HepG2 (cell line): ENCODE measurements at regions not wholly inside any gene's neighbourhood (a gene's known extent, or its start where the extent isn't known, plus 50 kb on each side); places are given as distances from the start of the nearest gene placed in this dataset.

Source experiments
- ATAC-seq: fragments of 200-7000 bp; cut with Tn5 transposase; 3 replicates; pipeline ENCODE4 v1.9.1; 2020; ENCODE audit warnings: mild to moderate bottlenecking, moderate library complexity
- BruUV-seq: library from RNA; stranded (reverse); fragments of 400-500 nt; replicated peaks from 2 replicates; lab custom pipeline; 2021; lab: Mats Ljungman, UMichigan
- CTCF ChIA-PET: fragments of 300-600 bp; formaldehyde crosslinking; extraction: SDS; loops from one replicate; lab custom pipeline; 2021; ENCODE audit warnings: low total read pairs, inconsistent platforms, low intra/inter-chr PET ratio; lab: Yijun Ruan, JAX
- POLR2A ChIA-PET: fragments of 350-600 bp; sonication (Branson Sonifier 250); formaldehyde crosslinking; loops from one replicate; lab custom pipeline; 2020; ENCODE audit warnings: antibody characterized with exemption, inconsistent platforms; lab: Yijun Ruan, JAX
- DNase-seq: peaks from one replicate; pipeline ENCODE4 v3.0.0-alpha.2; 2015; ENCODE audit warnings: low spot score
- FAIRE-seq: peaks from 3 replicates; lab custom pipeline; 2011; peaks lifted over from hg19 to GRCh38; lab: Jason Lieb, UNC
- H2AFZ ChIP-seq: one replicate; pipeline ENCODE4 v1.6.1; 2011; ENCODE audit warnings: low read length, inconsistent platforms
- H3K27ac ChIP-seq: fragments of 300-600 bp; 3 replicates; pipeline ENCODE4 v1.8.0; 2011; ENCODE audit warnings: mixed run types, mild to moderate bottlenecking, mixed read lengths, low read length, inconsistent platforms; ENCODE audit not compliant: insufficient read depth; ENCODE audit errors: extremely low read length
- H3K27me3 ChIP-seq, 2 experiments: fragments of 200-600 bp in 1 of 2; 2 replicates in 1 of 2; 3 replicates in 1 of 2; pipeline versions ENCODE4 v1.6.0 to v1.8.0; 2011; ENCODE audit warnings: low read length in 2 of 2, mild to moderate bottlenecking in 2 of 2, moderate library complexity in 2 of 2, inconsistent platforms in 1 of 2; ENCODE audit not compliant: insufficient read depth in 2 of 2, control insufficient read depth in 1 of 2
- H3K36me3 ChIP-seq, 2 experiments: fragments of 200-600 bp in 1 of 2; replicated peaks in 1 of 2; 2 replicates in 1 of 2; 3 replicates in 1 of 2; pipeline versions ENCODE4 v1.5.1 to v1.8.0; 2011; ENCODE audit warnings: low read length in 2 of 2, inconsistent platforms in 1 of 2; ENCODE audit not compliant: insufficient read depth in 2 of 2, control insufficient read depth in 1 of 2
- H3K4me1 ChIP-seq: 2 replicates; pipeline ENCODE4 v1.5.1; 2012; ENCODE audit warnings: low read length, inconsistent platforms; ENCODE audit not compliant: insufficient read depth
- H3K4me2 ChIP-seq: 2 replicates; pipeline ENCODE4 v1.6.0; 2011; ENCODE audit warnings: low read depth, low read length, inconsistent platforms
- H3K4me3 ChIP-seq, 3 experiments: fragments of 200-600 bp in 1 of 3; sonication (generic), shearing (Covaris generic) in 1 of 3; replicated peaks in 1 of 3; 2 replicates each; pipeline ENCODE4 v1.5.1; 2011 to 2016; ENCODE audit warnings: low read length in 3 of 3, inconsistent platforms in 2 of 3, low read depth in 2 of 3, mild to moderate bottlenecking in 2 of 3, control low read depth in 1 of 3, mixed read lengths in 1 of 3; ENCODE audit not compliant: insufficient read depth in 1 of 3
- H3K79me2 ChIP-seq: one replicate; pipeline ENCODE4 v1.6.1; 2011; ENCODE audit warnings: low read length, inconsistent platforms; ENCODE audit not compliant: insufficient read depth
- H3K9ac ChIP-seq: 2 replicates; pipeline ENCODE4 v1.6.0; 2011; ENCODE audit warnings: mild to moderate bottlenecking, low read depth, low read length, inconsistent platforms; ENCODE audit not compliant: insufficient read depth
- H3K9me3 ChIP-seq: 2 replicates; pipeline ENCODE4 v1.5.1; 2012; ENCODE audit warnings: mild to moderate bottlenecking, low read length
- H4K20me1 ChIP-seq: 2 replicates; pipeline ENCODE4 v1.6.0; 2011; ENCODE audit warnings: inconsistent platforms, mild to moderate bottlenecking, low read length, moderate library complexity; ENCODE audit not compliant: insufficient read depth
- AGO1 ChIP-seq: fragments of 200-400 bp; formaldehyde crosslinking; IDR thresholded peaks from 2 replicates; pipeline ENCODE4 v1.6.1; 2017; ENCODE audit warnings: mild to moderate bottlenecking, low read depth, low read length, moderate library complexity; ENCODE audit not compliant: poor library complexity, severe bottlenecking
- BCL6 ChIP-seq: IDR thresholded peaks from 2 replicates; pipeline ENCODE4 v1.6.1; 2016; ENCODE audit warnings: missing genetic modification reagents, missing compliant biosample characterization
- CAMTA2 ChIP-seq: sonication (generic); formaldehyde crosslinking; IDR thresholded peaks from 2 replicates; pipeline ENCODE4 v1.4.0; 2020; ENCODE audit warnings: mild to moderate bottlenecking, missing genetic modification reagents, borderline replicate concordance
- CCDC6 ChIP-seq: sonication (generic); formaldehyde crosslinking; IDR thresholded peaks from 2 replicates; pipeline ENCODE4 v1.8.1; 2022; ENCODE audit warnings: mild to moderate bottlenecking, missing genetic modification reagents, moderate library complexity
- CERS6 ChIP-seq: sonication (generic); formaldehyde crosslinking; IDR thresholded peaks from 2 replicates; pipeline ENCODE4 v1.5.0; 2020; ENCODE audit warnings: missing genetic modification reagents
- CHCHD3 ChIP-seq: sonication (generic); formaldehyde crosslinking; IDR thresholded peaks from 2 replicates; pipeline ENCODE4 v1.8.0; 2022; ENCODE audit warnings: mild to moderate bottlenecking, missing genetic modification reagents, moderate library complexity
- CHD4 ChIP-seq: fragments of 200-600 bp; sonication (generic); IDR thresholded peaks from 2 replicates; pipeline ENCODE4 v1.7.0; 2017; ENCODE audit warnings: mild to moderate bottlenecking, low read length, borderline replicate concordance
- GATA4 ChIP-seq: sonication (generic); IDR thresholded peaks from 2 replicates; pipeline ENCODE4 v1.6.1; 2016; ENCODE audit warnings: antibody characterized with exemption, low read depth, borderline replicate concordance
- MIXL1 ChIP-seq: IDR thresholded peaks from 2 replicates; pipeline ENCODE4 v1.6.1; 2016
- RXRB ChIP-seq: IDR thresholded peaks from 2 replicates; pipeline ENCODE4 v1.6.1; 2016; ENCODE audit warnings: borderline replicate concordance, missing genetic modification reagents, missing compliant biosample characterization
- SNAPC2 ChIP-seq: sonication (generic); formaldehyde crosslinking; IDR thresholded peaks from 2 replicates; pipeline ENCODE4 v1.8.1; 2022; ENCODE audit warnings: mild to moderate bottlenecking, missing genetic modification reagents
- ZMAT3 ChIP-seq: sonication (generic); formaldehyde crosslinking; conservative IDR thresholded peaks from 2 replicates; pipeline ENCODE4 v1.7.0; 2021; ENCODE audit warnings: missing genetic modification reagents
- ZNF253 ChIP-seq: sonication (generic); formaldehyde crosslinking; IDR thresholded peaks from 2 replicates; pipeline ENCODE4 v1.8.0; 2022; ENCODE audit warnings: mild to moderate bottlenecking, missing genetic modification reagents, borderline replicate concordance
- ZNF275 ChIP-seq: sonication (generic); formaldehyde crosslinking; IDR thresholded peaks from 2 replicates; pipeline ENCODE4 v1.8.0; 2022; ENCODE audit warnings: missing genetic modification reagents, mild to moderate bottlenecking, inconsistent platforms, borderline replicate concordance
- ZNF281 ChIP-seq: sonication (generic); formaldehyde crosslinking; IDR thresholded peaks from 2 replicates; pipeline ENCODE4 v1.4.0; 2020; ENCODE audit warnings: missing genetic modification reagents, borderline replicate concordance
- ZNF615 ChIP-seq: sonication (generic); formaldehyde crosslinking; IDR thresholded peaks from 2 replicates; pipeline ENCODE4 v1.5.0; 2020; ENCODE audit warnings: mild to moderate bottlenecking, missing genetic modification reagents, borderline replicate concordance
- WGBS: methylation state at CpG from one replicate; pipeline ENCODE4 v1.1.6; 2017; ENCODE audit warnings: low lambda C conversion rate; 5-methylcytosine and 5-hydroxymethylcytosine counted together
- in situ Hi-C: cut with HindIII; loops from 2 replicates; pipeline ENCODE4 v1.10.0; 2017; ENCODE audit warnings: low pct_unique_long_range_greater_than_20kb; ENCODE audit not compliant: extremely low pct_ligation_motif_present
- intact Hi-C: fragments of 100-400 bp; cut with micrococcal nuclease; formaldehyde crosslinking; loops from one replicate; pipeline ENCODE4 v1.10.0; 2022; ENCODE audit not compliant: unreplicated experiment
- TF ChIP-seq, protein P1 (sequence below): sonication (generic); formaldehyde crosslinking; IDR thresholded peaks from 2 replicates; pipeline ENCODE4 v1.5.0; 2020; ENCODE audit warnings: mild to moderate bottlenecking, missing genetic modification reagents

GRCh38 chr2:42974169-42974720, 181.9 kb upstream of the HAAO start:
- Histone ChIP-seq H3K79me2 (no peaks in the 10 kb centered on the region), H3K36me3 (no peaks in the 10 kb centered on the region), H3K9me3 (no peaks in the 10 kb centered on the region), H3K4me1 (peaks cover 99% of the 10 kb centered on the region), H3K27me3 (no peaks in the 10 kb centered on the region), H3K4me2 (peak overlapping the region; percentile 85), H3K4me3 (peak overlapping the region in 1 of 3 experiments; percentile 67; a peak in 1 of 6 replicates), H2AFZ (no peak overlapping the region), H3K9ac (peak overlapping the region; percentile 69), H3K27ac (peak overlapping the region; percentile 93), H4K20me1 (no peaks in the 10 kb centered on the region)
- ATAC-seq (no peak), DNase-seq (no peak), FAIRE-seq (no peak)
- CTCF ChIA-PET, result interaction anchor here (0.6 to 2.3 kb wide), 12 partner anchors 12 to 255 kb away, joined by 3 to 25 read pairs (median 3); no protein-coding TSS in a partner anchor
- BruUV-seq, result no TSS peak
- intact Hi-C loops (loop anchor here (1.0 to 10.0 kb wide), 4 partner anchors 27 to 511 kb away; no protein-coding TSS in a partner anchor), in situ Hi-C loops (no loop called here)
- POLR2A ChIA-PET, result interaction anchor here (0.6 to 12.9 kb wide), 33 partner anchors 9 to 527 kb away, joined by 3 to 555 read pairs (median 6); partner anchors contain the start of gene ZFP36L2
- WGBS, result 58% methylated on average over 2 of the region's 2 CpGs
- no peak for TF ChIP-seq MIXL1
- TF ChIP-seq CHCHD3 (CRISPR knock-in tag), result peak; percentile 31; the same call in 1 of the 2 replicates
- TF ChIP-seq ZNF253, result peak; percentile 61; the same call in 1 of the 2 replicates
- no peak for TF ChIP-seq ZNF615 (CRISPR knock-in tag)
- TF ChIP-seq CHD4, result 0 out of 2 replicates have a peak, but pooled peaks have one; percentile 1
- no peak for TF ChIP-seq SNAPC2 (CRISPR knock-in tag)
- TF ChIP-seq AGO1, result no peak
- no peak for TF ChIP-seq RXRB (CRISPR knock-in tag)
- no peak for TF ChIP-seq ZMAT3 (CRISPR knock-in tag)
- TF ChIP-seq ZNF281, result no peak
- TF ChIP-seq CCDC6 (CRISPR knock-in tag), result 0 out of 2 replicates have a peak, but pooled peaks have one; percentile 2
- TF ChIP-seq CERS6 (CRISPR knock-in tag), result no peak
- no peak for TF ChIP-seq GATA4
- TF ChIP-seq BCL6, result no peak
- TF ChIP-seq CAMTA2 (CRISPR knock-in tag), result no peak
- TF ChIP-seq, protein P1, sequence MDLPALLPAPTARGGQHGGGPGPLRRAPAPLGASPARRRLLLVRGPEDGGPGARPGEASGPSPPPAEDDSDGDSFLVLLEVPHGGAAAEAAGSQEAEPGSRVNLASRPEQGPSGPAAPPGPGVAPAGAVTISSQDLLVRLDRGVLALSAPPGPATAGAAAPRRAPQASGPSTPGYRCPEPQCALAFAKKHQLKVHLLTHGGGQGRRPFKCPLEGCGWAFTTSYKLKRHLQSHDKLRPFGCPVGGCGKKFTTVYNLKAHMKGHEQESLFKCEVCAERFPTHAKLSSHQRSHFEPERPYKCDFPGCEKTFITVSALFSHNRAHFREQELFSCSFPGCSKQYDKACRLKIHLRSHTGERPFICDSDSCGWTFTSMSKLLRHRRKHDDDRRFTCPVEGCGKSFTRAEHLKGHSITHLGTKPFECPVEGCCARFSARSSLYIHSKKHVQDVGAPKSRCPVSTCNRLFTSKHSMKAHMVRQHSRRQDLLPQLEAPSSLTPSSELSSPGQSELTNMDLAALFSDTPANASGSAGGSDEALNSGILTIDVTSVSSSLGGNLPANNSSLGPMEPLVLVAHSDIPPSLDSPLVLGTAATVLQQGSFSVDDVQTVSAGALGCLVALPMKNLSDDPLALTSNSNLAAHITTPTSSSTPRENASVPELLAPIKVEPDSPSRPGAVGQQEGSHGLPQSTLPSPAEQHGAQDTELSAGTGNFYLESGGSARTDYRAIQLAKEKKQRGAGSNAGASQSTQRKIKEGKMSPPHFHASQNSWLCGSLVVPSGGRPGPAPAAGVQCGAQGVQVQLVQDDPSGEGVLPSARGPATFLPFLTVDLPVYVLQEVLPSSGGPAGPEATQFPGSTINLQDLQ (CRISPR knock-in tag), result no peak
- no peak for TF ChIP-seq ZNF275 (CRISPR knock-in tag)
